Pancreas (tissue), 10 donors: ENCODE measurements at regions not wholly inside any gene's neighbourhood (a gene's known extent, or its start where the extent isn't known, plus 50 kb on each side); places are given as distances from the start of the nearest gene placed in this dataset.

ENCODE experiments used
- ATAC-seq, 4 donors: fragments of 200-7000 bp; cut with Tn5 transposase; one replicate each; pipeline versions ENCODE4 v1.8.0 to v1.9.1; 2020; ENCODE audit warnings: mild to moderate bottlenecking in 4 of 4, moderate library complexity in 4 of 4
- DNase-seq, 6 donors: peaks; one replicate each; pipeline ENCODE4 v3.0.0-alpha.2; 2020
- FAIRE-seq: peaks from 2 replicates; lab custom pipeline; 2012; peaks lifted over from hg19 to GRCh38; lab: Jason Lieb, UNC
- H3K27ac ChIP-seq, 4 donors: fragments of 200-600 bp; sonication (generic); 1 replicate in 3 of 4; 2 replicates in 1 of 4; pipeline versions ENCODE4 v1.5.0 to v1.8.0; 2020
- H3K27me3 ChIP-seq, 4 donors: fragments of 200-600 bp; one replicate each; pipeline ENCODE4 v1.8.0; 2021
- H3K36me3 ChIP-seq, 3 donors: fragments of 200-600 bp; sonication (generic) in 1 of 3; one replicate each; pipeline versions ENCODE4 v1.5.0 to v1.8.0; 2020 to 2021
- H3K4me1 ChIP-seq, 3 donors: fragments of 200-600 bp; one replicate each; pipeline ENCODE4 v1.8.0; 2021
- H3K4me3 ChIP-seq, 4 donors: fragments of 200-600 bp; sonication (generic) in 2 of 4; one replicate each; pipeline versions ENCODE4 v1.5.0 to v1.8.0; 2020 to 2021
- H3K9me3 ChIP-seq, 4 donors: fragments of 200-600 bp; one replicate each; pipeline ENCODE4 v1.8.0; 2021
- WGBS, 2 donors: extraction: QIAGEN DNeasy Blood & Tissue Kit; methylation state at CpG; one replicate each; pipeline ENCODE4 v1.1.7; 2013; 5-methylcytosine and 5-hydroxymethylcytosine counted together
- intact Hi-C, 3 donors: fragments of 100-400 bp; cut with DNase I; formaldehyde crosslinking; loops; one replicate each; pipeline versions ENCODE4 v1.11.1 to v1.14.2; 2022
- TF ChIP-seq, protein P1 (sequence below), 4 donors: fragments of 200-600 bp; sonication (generic) in 3 of 4; IDR thresholded peaks; one replicate each; pipeline versions ENCODE4 v1.5.0 to v1.8.0; 2021; ENCODE audit warnings: antibody characterized with exemption in 4 of 4
- donor health status: healthy with polysubstance abuse.
- donor health status: DM: no; HTN: no; CAD: no; lungs with moderate emphysema.
- donor health status: DM: no; HTN: no; CAD: no.
- donor health status: control.
- donor health status: control.
- donor health status: Bipolar disorder and iron deficiency.
- donor health status: DM: yes; HTN: yes; CAD: no.
- donor health status: DM: no; HTN: no; CAD: no.
- donor health status: DM: no; HTN: no; CAD: no.
- donor health status: DM: yes; HTN: yes; CAD: no.

DNA sequence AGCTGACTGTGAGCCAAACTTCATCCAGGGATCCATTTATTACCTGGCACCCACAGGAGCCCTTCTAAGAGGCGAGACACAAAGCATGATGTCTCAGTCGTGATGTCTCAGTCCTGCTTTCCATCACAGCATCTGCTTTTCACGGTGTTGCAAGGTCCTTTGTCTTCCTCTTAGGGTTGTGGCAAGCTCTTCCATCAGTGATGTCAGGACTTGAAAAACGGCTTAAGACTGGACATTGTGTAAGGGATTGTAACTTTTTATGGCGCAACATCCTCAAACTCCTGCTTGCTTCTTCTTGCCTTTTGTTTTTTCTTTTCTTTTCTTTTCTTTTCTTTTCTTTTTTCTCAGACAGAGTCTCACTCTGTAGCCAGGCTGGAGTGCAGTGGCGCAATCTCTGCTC lies 586.5 kb upstream of the TMEM132C start:
- ATAC-seq (no peak), DNase-seq (no peak), FAIRE-seq (no peak)
- H3K36me3 ChIP-seq = no peaks in the 10 kb centered on the region
- no peaks in the 10 kb centered on the region for H3K9me3 ChIP-seq
- H3K27me3 ChIP-seq = peaks cover 0 to 4% (median 2%) of the 10 kb centered on the region in 4 donors
- TF ChIP-seq, protein P1, sequence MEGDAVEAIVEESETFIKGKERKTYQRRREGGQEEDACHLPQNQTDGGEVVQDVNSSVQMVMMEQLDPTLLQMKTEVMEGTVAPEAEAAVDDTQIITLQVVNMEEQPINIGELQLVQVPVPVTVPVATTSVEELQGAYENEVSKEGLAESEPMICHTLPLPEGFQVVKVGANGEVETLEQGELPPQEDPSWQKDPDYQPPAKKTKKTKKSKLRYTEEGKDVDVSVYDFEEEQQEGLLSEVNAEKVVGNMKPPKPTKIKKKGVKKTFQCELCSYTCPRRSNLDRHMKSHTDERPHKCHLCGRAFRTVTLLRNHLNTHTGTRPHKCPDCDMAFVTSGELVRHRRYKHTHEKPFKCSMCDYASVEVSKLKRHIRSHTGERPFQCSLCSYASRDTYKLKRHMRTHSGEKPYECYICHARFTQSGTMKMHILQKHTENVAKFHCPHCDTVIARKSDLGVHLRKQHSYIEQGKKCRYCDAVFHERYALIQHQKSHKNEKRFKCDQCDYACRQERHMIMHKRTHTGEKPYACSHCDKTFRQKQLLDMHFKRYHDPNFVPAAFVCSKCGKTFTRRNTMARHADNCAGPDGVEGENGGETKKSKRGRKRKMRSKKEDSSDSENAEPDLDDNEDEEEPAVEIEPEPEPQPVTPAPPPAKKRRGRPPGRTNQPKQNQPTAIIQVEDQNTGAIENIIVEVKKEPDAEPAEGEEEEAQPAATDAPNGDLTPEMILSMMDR (IDR thresholded peaks at IDR 0.05) = no peak
- no peaks in the 10 kb centered on the region for H3K4me1 ChIP-seq
- intact Hi-C loops = no loop called here
- H3K4me3 ChIP-seq = no peak overlapping the region
- WGBS, 2 donors = 66 to 73% methylated on average over 6 of the region's 6 CpGs
- no peak overlapping the region for H3K27ac ChIP-seq

DNA sequence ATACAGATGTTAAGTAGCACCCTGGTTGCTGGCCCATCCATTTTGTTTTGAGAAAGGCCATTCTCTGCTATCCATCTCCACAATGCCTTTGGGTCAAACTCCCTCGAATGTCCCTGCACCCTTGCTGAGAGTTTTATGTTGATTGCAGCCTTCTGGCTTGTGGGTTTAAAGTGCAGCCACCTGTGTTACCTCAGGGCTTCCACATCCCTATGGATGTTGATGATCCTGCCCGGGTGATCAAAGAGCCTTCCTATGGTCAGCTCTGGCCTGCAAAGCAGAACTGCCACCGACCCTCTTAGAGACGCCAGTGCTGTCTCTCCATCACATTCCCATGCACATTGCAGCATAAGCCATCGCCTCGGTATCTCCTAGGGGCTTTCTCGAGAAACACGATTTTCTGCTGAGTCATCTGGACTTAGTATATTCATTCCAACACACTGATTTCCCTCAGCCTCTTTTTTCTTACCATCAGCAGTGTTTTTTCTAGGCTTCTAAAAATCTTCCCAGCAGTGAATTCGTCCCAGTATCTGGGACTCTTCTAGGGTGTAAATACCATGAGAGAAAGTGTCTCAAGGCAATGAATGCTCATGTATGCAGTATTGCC lies 585.7 kb upstream of the TMEM132C start:
- 43 to 58% methylated on average over 9 of the region's 9 CpGs for WGBS, 2 donors
- Histone ChIP-seq H3K27ac (no peak overlapping the region), H3K9me3 (no peaks in the 10 kb centered on the region), H3K4me3 (no peak overlapping the region), H3K4me1 (no peaks in the 10 kb centered on the region), H3K27me3 (peaks cover 0 to 4% (median 2%) of the 10 kb centered on the region in 4 donors), H3K36me3 (no peaks in the 10 kb centered on the region)
- intact Hi-C loops = no loop called here
- ATAC-seq = no peak
- TF ChIP-seq, protein P1 (IDR thresholded peaks at IDR 0.05) = no peak
- DNase-seq = no peak
- no peak for FAIRE-seq

DNA sequence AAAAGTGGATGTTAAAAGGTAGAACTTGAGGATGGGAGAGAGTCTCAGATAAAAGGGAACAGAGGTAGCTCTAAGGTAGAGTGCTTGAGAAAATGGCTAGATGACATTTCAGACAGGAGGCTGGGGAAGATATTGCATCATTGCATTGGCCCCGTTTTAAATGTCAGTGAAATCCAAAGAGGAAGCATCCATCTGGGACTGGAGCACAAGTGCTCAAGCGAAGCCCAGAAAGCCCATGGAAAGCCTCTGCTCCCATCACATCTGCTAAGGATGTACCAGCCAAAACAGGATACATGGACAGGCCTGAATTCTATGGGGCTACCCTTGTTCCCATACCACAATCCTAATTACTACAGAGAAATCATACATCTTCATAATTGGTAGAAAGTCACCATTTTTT lies 581.5 kb upstream of the TMEM132C start:
- Histone ChIP-seq H3K9me3 (no peaks in the 10 kb centered on the region), H3K4me1 (no peaks in the 10 kb centered on the region), H3K4me3 (no peak overlapping the region), H3K27me3 (peaks cover 0 to 4% (median 0%) of the 10 kb centered on the region in 4 donors), H3K27ac (no peak overlapping the region), H3K36me3 (no peaks in the 10 kb centered on the region)
- FAIRE-seq = no peak
- no peak for DNase-seq
- WGBS, 2 donors = 34 to 51% methylated on average over 2 of the region's 2 CpGs
- no peak for ATAC-seq
- TF ChIP-seq, protein P1 (IDR thresholded peaks at IDR 0.05) = no peak
- intact Hi-C loops = no loop called here

DNA sequence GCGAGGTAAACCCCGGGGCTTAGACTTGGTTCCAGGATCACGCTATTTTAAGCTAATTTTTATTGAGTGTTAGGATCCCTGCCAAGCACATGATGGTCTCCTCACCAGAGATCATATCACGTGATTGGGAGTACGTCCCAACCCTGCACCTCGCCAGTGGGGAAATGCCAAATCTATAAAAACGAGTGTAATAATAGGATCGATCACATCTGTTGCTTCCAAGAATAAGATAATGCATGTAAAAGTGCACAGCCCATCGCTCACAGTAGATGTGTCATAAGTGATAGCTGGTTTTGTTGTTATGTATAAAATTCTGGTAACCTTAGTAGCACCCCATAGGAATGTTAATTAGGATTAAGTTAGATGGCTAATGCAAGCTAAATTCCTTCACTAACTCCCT lies 581.0 kb upstream of the TMEM132C start:
- H3K27ac ChIP-seq = no peak overlapping the region
- 59 to 70% methylated on average over 9 of the region's 9 CpGs for WGBS, 2 donors
- no peaks in the 10 kb centered on the region for H3K9me3 ChIP-seq
- FAIRE-seq (no peak), DNase-seq (no peak), ATAC-seq (no peak)
- peaks cover 0 to 4% (median 0%) of the 10 kb centered on the region in 4 donors for H3K27me3 ChIP-seq
- intact Hi-C loops = no loop called here
- no peak overlapping the region for H3K4me3 ChIP-seq
- TF ChIP-seq, protein P1 (IDR thresholded peaks at IDR 0.05) = no peak
- no peaks in the 10 kb centered on the region for H3K36me3 ChIP-seq
- H3K4me1 ChIP-seq = no peaks in the 10 kb centered on the region

DNA sequence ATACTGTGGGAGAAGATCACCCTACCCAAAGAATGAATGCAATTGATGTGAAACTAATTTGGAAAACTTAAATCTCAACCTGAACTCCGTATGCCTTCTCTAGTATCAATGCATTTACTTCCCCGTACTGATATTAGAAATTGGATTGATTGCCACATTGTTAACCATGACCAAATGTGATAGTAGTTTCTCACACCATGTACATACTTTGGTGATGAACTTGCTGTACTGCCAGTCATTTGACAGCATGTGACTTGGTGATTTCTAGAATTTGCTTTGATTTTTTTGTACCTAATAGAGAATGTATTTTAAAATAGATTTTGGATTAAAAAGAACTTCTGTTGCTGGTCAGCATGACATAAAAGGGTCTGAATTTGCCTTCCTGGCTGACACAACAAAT lies 579.8 kb upstream of the TMEM132C start:
- no peak overlapping the region for H3K4me3 ChIP-seq
- intact Hi-C loops = no loop called here
- peaks cover 0 to 4% (median 0%) of the 10 kb centered on the region in 4 donors for H3K27me3 ChIP-seq
- H3K4me1 ChIP-seq = no peaks in the 10 kb centered on the region
- ATAC-seq (no peak), FAIRE-seq (no peak), DNase-seq (no peak)
- TF ChIP-seq, protein P1 (IDR thresholded peaks at IDR 0.05) = no peak
- 17 to 22% methylated on average over 2 of the region's 2 CpGs for WGBS, 2 donors
- H3K9me3 ChIP-seq = no peaks in the 10 kb centered on the region
- no peaks in the 10 kb centered on the region for H3K36me3 ChIP-seq
- no peak overlapping the region for H3K27ac ChIP-seq
